GM23248 (cell line): ENCODE measurements at regions not wholly inside any gene's neighbourhood (a gene's known extent, or its start where the extent isn't known, plus 50 kb on each side); places are given as distances from the start of the nearest gene placed in this dataset.

Source experiments
- EZH2 ChIP-seq: fragments of 200-600 bp; sonication (generic); IDR thresholded peaks from 2 replicates; pipeline ENCODE4 v1.6.1; 2018; ENCODE audit warnings: antibody characterized with exemption, mild to moderate bottlenecking; ENCODE audit not compliant: insufficient read depth, poor library complexity, severe bottlenecking
- EZH2phosphoT487 ChIP-seq: fragments of 200-600 bp; sonication (generic); IDR thresholded peaks from 2 replicates; pipeline ENCODE4 v1.6.1; 2018; ENCODE audit warnings: antibody characterized with exemption, moderate library complexity, mild to moderate bottlenecking, low read depth; ENCODE audit not compliant: insufficient read depth

DNA sequence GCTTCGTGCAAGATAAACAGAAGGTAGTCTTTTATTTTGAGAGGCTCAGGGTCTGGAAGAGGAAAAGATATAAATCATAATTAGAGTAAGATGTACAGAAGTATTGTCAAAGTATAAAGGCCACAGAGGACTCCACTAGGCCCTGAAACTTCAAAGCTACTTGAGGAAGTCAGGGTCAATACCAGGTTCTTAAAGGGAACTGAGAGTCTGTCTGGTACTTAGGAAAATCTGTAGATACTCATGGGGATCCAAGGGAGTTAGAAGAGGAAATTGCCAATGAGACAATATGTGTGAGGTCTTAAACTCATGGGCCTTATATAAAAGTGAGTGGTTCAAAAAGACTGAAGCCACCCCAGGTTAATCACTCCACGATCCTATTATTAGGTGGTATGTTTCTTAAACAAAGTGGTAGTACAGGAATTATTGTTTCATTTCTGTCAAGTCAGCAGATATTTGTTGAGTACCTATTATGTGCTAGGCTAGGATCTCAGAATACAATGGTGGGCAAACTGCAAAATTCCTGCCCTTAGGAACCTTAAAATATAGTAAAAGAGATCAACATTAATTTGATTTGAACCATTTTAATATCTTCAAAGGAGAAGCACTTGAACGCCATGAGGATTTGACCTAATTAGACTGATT lies 314.6 kb downstream of the ADAMTS20 start:
- no peak for TF ChIP-seq EZH2
- TF ChIP-seq EZH2phosphoT487: no peak
